HG03095 (cell line): ENCODE measurements at regions not wholly inside any gene's neighbourhood (a gene's known extent, or its start where the extent isn't known, plus 50 kb on each side); places are given as distances from the start of the nearest gene placed in this dataset.
"Not testable (repeated sequence)": the region's sequence is repeated elsewhere in the genome, so short reads cannot be mapped to it uniquely, and the experiment has no call there.

Source experiments
- ATAC-seq: cut with Tn5 transposase; IDR thresholded peaks from one replicate; pipeline ENCODE4 v1.9.1; 2021; ENCODE audit warnings: moderate library complexity; ENCODE audit not compliant: unreplicated experiment

- ATAC-seq = no peak
These were observed 55.3 kb upstream of the NRBF2 start for GRCh38 chr10:63077800-63078199.

DNA sequence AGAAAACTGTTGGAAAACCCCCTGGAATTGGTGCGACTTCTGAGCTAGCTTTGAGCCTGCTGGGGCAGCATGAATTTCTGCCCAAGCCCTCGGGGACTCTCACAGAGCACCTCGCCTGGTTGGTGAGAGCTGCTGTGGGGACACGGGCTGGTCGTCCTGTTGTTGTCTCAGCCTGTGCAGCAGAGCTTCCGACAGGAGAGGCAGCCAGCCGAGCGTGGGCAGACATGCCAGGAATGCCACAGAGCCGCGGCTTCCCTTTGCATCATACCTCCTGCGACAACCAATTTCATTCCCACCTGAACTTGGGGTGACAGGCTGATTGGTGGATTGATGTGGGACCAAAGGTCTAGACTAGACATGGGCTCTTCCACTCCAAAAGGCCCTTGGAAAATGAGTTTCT lies 60.2 kb upstream of the NRBF2 start:
- ATAC-seq = no peak

- no peak for ATAC-seq
These were observed 62.0 kb upstream of the NRBF2 start for GRCh38 chr10:63071145-63071544.

DNA sequence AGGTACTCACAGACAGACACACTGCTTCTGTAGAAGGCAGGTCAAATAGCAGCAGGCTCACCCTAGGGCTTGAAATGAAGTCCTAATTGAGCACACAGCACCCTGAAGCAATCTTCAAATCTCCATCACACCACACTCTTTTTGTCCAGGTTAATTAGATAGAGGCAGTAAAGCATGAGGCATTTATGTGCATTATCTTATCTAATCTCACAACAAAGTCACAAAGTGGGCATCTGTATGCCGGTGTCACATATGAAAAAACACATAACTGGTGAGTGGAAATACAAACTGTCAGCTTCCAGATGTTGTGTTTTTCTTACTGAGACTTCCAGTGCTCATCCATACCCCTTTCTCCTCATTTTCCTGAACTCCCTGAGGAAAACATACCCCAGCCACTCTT lies 63.8 kb upstream of the NRBF2 start:
- ATAC-seq = no peak

- ATAC-seq = no peak
These were observed 64.9 kb upstream of the NRBF2 start for GRCh38 chr10:63068246-63068645.

DNA sequence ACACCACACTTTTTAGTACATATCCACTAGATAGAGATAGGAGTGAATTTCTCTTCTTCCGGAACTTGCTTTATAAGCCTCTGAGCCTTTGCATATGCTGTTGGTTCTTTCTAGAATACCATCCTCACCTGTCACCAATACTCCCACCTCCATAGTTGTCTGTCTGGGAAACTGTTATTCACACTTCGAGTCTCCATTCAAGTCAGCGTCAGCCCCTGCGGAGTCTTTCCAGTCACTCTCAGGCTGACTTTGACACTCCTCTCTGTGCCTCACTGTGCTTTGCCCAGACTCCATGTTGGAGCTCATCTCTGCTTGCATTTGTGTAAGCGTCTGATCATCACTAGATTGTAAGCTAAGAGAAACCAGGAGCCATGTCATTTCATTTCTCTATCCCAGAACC lies 66.5 kb upstream of the NRBF2 start:
- no peak for ATAC-seq

- ATAC-seq = no peak
These were observed 68.4 kb upstream of the NRBF2 start for GRCh38 chr10:63064706-63065105.

DNA sequence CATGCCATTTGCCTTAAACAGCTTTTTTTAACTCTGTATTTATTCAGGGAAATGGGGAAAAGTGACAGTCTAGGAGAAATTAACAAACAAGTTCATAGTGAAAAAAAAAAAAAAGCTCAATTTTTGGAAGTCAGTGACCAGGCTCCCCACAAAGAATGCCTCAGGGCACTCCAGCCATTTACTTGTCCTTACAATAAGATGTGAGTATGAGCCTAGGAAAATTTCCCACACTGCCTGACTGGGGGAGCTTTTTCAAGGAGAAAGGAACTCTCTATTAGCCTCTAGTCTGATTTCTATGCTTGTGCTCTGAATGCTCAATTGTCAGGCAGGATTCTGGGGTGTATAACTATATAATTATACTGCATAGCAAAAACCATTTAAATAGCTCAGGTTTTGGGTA lies 74.9 kb upstream of the NRBF2 start:
- ATAC-seq = no peak

- ATAC-seq = no peak
These were observed 75.6 kb upstream of the NRBF2 start for GRCh38 chr10:63057509-63057908.

- ATAC-seq = no peak
These were observed 77.4 kb upstream of the NRBF2 start for GRCh38 chr10:63055705-63056104.

DNA sequence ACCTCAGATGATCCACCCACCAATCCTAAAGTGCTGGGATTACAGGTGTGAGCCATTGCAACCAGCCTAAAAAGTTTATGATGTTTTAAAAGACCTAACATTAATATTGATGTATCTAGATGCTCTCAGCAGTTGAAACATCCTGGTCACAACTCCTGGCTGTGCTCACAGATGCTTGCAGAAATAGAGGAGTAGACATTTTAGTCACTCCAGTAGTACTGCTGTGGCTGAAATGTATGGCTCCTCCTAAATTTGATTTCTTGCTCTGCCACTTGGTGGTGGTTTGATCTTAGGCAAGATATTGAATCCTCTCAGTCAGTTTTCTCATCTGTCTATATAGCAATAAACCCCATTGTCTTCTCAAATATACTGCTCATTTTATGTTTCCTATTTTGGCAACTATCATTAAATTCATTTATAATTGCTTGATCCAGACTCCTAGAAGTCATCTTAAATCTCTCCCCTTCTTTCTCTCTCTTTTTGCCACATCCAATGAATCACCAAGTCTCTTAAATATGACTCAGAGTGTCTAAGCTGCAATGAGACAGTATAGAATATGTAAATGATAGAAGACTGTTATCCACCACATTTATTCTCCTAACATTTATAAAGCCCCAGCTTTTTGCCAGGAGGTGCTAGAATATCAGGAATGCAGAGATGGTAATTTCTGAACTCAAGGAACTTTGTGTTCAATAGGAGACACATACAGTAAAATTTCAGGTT lies 78.1 kb upstream of the NRBF2 start:
- no peak for ATAC-seq

GRCh38 chr10:63052083-63052482 lies 81.0 kb upstream of the NRBF2 start:
- ATAC-seq = no peak

GRCh38 chr10:63042256-63042655 lies 90.9 kb upstream of the NRBF2 start:
- ATAC-seq = no peak

GRCh38 chr10:63033616-63034185 lies 99.4 kb upstream of the NRBF2 start:
- ATAC-seq = not testable (repeated sequence)

DNA sequence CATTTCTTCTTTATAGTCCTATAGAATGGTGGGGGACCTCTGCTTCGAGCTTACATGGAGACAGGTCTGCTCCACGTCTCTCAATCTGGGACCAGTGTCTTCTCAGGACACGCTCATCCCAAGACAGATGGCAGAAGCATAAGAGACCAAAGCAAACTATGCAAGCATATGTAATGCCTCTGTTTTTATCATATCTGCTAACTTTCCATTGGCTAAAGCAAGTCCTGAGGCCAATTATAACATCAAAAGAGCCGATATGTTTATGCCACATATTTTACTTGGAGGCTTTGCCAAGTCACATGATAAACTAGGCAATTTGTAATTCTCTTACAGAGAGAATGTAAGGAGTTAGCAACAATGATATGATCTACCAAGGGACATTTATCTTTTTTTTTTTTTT lies 102.6 kb upstream of the NRBF2 start:
- no peak for ATAC-seq

- no peak for ATAC-seq
These were observed 105.6 kb upstream of the NRBF2 start for GRCh38 chr10:63027531-63027930.

DNA sequence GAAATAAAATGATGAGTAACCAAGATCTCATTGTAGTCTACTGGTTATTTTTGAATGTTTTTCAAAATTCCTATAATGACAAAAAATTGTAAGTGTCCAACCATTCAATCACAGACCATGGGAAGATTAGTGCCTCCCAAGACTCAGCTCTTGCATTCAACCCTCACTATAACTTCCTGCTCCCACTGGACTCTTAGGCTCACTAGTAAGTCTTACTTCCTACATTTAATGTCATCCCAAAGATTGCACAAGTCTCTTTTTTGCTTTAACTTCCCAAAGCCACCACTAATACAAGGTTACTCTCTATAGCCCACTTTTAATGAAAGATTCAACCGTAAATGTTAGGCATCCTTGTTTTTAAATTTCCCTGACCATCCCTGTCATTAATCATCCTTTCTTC lies 111.9 kb upstream of the NRBF2 start:
- no peak for ATAC-seq

DNA sequence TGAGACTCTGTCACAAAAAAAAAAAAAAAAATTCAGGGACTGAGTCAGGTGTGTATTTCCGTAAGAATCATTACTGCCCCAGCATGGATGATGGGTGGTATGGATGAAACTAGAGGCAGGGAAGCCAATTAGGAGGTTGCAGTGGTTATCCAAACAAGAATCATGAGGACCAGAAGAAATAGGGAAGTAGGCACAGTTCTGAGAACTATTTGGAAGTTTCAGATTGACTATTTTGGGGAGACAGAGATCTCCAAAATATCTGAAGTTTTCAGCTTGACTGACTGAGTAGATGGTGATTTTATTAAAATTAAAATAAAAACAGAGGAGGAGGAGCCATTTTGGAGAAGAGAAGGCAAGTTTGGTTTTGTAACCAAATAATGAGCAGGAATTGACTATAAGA lies 119.4 kb upstream of the NRBF2 start:
- no peak for ATAC-seq

DNA sequence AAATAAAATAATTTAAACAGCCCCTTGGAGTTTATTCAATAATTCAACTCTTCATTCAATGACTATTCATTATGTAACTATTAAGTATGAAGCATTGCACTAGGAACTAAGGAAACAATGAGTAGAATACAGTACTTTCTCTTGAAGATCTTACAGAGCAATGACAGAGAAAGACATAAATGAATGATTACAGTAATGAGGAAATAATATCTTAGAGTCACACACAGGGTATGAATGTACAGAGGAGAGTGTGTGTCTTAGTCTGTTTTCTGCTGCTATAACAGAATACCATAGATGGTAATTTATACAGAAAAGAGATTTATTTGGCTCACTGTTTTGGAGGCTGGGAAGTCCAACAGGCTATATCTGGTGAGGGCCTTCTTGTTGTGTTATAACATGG lies 120.5 kb upstream of the NRBF2 start:
- no peak for ATAC-seq

DNA sequence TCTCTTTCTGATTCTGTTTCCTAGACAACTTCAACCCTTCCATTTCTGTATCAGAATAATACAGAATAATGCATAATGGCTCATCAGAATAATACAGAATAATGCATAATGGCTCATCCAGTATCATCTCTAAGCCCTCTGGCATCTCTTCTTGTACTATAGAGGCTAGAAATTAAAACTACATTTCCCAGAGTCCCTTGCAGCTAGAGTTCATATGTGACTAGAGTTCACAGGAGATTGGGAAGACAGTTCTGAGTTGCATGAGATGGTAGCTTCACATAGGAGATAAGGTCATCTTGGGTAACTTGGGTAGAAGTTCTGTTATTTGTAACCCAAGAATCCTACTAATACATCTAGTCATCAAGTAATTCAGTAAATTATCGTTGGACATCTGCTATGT lies 122.9 kb upstream of the NRBF2 start:
- ATAC-seq = no peak

GRCh38 chr10:63008491-63008890 lies 124.6 kb upstream of the NRBF2 start:
- ATAC-seq = no peak

DNA sequence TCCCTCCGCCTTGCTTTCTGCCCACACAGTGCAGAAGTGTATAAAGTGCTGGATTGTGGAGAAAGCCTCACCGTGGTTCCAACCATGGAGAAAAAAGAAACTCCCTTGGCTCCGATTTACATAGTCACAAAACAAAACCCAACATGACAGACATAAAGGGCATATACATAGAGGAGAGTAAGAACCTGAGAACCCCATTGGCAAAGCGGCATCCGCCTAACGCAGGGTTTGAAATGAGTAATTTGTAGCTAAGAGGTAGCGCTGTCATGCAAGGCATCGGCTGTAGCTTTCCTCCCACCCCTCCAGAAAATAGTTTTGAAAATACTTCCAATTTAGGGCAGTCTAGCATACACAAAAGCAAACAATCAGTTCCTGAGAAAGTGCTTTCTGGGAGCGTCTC lies 126.0 kb upstream of the NRBF2 start:
- ATAC-seq = no peak

DNA sequence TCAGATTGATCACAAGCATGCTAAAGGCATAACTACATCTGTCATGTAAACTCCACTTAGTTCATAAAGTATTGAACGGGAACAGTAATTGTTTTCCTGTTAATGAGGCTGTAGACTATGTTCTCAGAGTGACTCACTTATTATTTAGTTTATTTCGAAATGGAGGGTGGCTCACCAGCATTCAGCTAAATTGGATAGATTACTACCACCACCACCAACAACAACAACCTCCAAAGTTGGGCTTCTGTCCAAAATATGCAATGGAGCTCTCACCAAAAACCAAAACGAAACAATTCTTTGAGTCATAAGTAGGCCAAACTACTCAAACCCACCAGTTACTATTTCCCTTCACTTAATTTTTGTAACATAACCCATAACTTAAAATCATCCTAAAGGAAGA lies 127.9 kb upstream of the NRBF2 start:
- ATAC-seq = no peak
